Common myeloid progenitor, CD34-positive (primary cell): ENCODE measurements at regions not wholly inside any gene's neighbourhood (a gene's known extent, or its start where the extent isn't known, plus 50 kb on each side); places are given as distances from the start of the nearest gene placed in this dataset.

Experiments
- CTCF ChIA-PET: fragments of 350-600 bp; sonication (Branson Sonifier 250); formaldehyde crosslinking; loops from one replicate; lab custom pipeline; 2021; ENCODE audit warnings: antibody characterized with exemption; lab: Charles Lee
- POLR2A ChIA-PET: fragments of 350-600 bp; sonication (Branson Sonifier 250); formaldehyde crosslinking; loops from one replicate; lab custom pipeline; 2021; ENCODE audit warnings: antibody characterized with exemption; lab: Charles Lee
- DNase-seq, 3 donors: peaks; one replicate each; pipeline versions ENCODE4 v3.0.0 to v3.0.0-alpha.2; 2013
- H3K27ac ChIP-seq, 2 experiments: 1 replicate in 1 of 2; 2 replicates in 1 of 2; pipeline ENCODE4 v1.7.0; 2013; ENCODE audit warnings: inconsistent platforms in 2 of 2, low read length in 2 of 2, mild to moderate bottlenecking in 2 of 2, low read depth in 1 of 2, moderate library complexity in 1 of 2; ENCODE audit not compliant: severe bottlenecking in 2 of 2, insufficient read depth in 1 of 2, poor library complexity in 1 of 2
- H3K27me3 ChIP-seq, 5 experiments: replicated peaks in 2 of 5; 1 replicate in 3 of 5; 2 replicates in 2 of 5; pipeline versions ENCODE4 v1.6.1 to v1.7.0; 2013; ENCODE audit warnings: low read length in 4 of 5, mild to moderate bottlenecking in 2 of 5, moderate library complexity in 2 of 5, inconsistent platforms in 1 of 5; ENCODE audit not compliant: insufficient read depth in 5 of 5, control insufficient read depth in 4 of 5
- H3K36me3 ChIP-seq, 4 experiments: 1 replicate in 2 of 4; 2 replicates in 2 of 4; pipeline versions ENCODE4 v1.6.1 to v1.7.0; 2013; ENCODE audit warnings: low read length in 3 of 4, control low read depth in 1 of 4, mild to moderate bottlenecking in 1 of 4; ENCODE audit not compliant: control insufficient read depth in 4 of 4, insufficient read depth in 4 of 4
- H3K4me1 ChIP-seq, 4 experiments: 1 replicate in 3 of 4; 2 replicates in 1 of 4; pipeline versions ENCODE4 v1.6.1 to v1.7.1; 2013; ENCODE audit warnings: low read length in 3 of 4, mild to moderate bottlenecking in 3 of 4, control low read depth in 1 of 4, inconsistent platforms in 1 of 4, moderate library complexity in 1 of 4; ENCODE audit not compliant: control insufficient read depth in 4 of 4, insufficient read depth in 4 of 4; ENCODE audit errors: control extremely low read depth in 1 of 4
- H3K4me3 ChIP-seq, 7 experiments: 1 replicate in 4 of 7; 2 replicates in 3 of 7; pipeline versions ENCODE4 v1.5.1 to v1.7.0; 2013; ENCODE audit warnings: mild to moderate bottlenecking in 7 of 7, low read length in 6 of 7, moderate library complexity in 6 of 7, inconsistent platforms in 2 of 7, low read depth in 2 of 7, control low read depth in 1 of 7; ENCODE audit not compliant: insufficient read depth in 4 of 7, control insufficient read depth in 1 of 7; ENCODE audit errors: extremely low read depth in 1 of 7
- H3K9me3 ChIP-seq, 5 experiments: 1 replicate in 4 of 5; 2 replicates in 1 of 5; pipeline versions ENCODE4 v1.6.1 to v1.7.1; 2013; ENCODE audit warnings: low read length in 4 of 5, mild to moderate bottlenecking in 2 of 5, inconsistent platforms in 1 of 5, low read depth in 1 of 5, moderate library complexity in 1 of 5; ENCODE audit not compliant: control insufficient read depth in 4 of 5, insufficient read depth in 2 of 5; ENCODE audit errors: control extremely low read depth in 1 of 5
- WGBS: methylation state at CpG from one replicate; pipeline ENCODE4 v1.1.5; 2013; ENCODE audit not compliant: insufficient coverage; 5-methylcytosine and 5-hydroxymethylcytosine counted together

- 100% methylated on average over 3 of the region's 3 CpGs for WGBS
- Histone ChIP-seq H3K27me3 (no peaks in the 10 kb centered on the region), H3K4me1 (peaks cover 16 to 37% (median 30%) of the 10 kb centered on the region in 4 experiments), H3K4me3 (no peak overlapping the region), H3K27ac (no peak overlapping the region), H3K36me3 (no peaks in the 10 kb centered on the region), H3K9me3 (no peaks in the 10 kb centered on the region)
- ChIA-PET POLR2A (no interaction called here), CTCF (interaction anchor here (1.0 to 1.9 kb wide), 4 partner anchors 9 to 258 kb away, joined by 3 to 8 read pairs (median 3); no protein-coding TSS in a partner anchor)
- no peak for DNase-seq
Observed at GRCh38 chr2:37551783-37552182, 119.7 kb downstream of the CDC42EP3 start.

- ChIA-PET POLR2A (no interaction called here), CTCF (interaction anchor here (1.1 to 1.9 kb wide), 3 partner anchors 9 to 258 kb away, joined by 3 to 8 read pairs (median 3); no protein-coding TSS in a partner anchor)
- Histone ChIP-seq H3K9me3 (no peaks in the 10 kb centered on the region), H3K27me3 (no peaks in the 10 kb centered on the region), H3K36me3 (no peaks in the 10 kb centered on the region), H3K4me3 (no peak overlapping the region), H3K4me1 (peaks cover 16 to 37% (median 30%) of the 10 kb centered on the region in 4 experiments), H3K27ac (no peak overlapping the region)
- 95% methylated on average over 2 of the region's 2 CpGs for WGBS
- DNase-seq: no peak
Observed at GRCh38 chr2:37552339-37552738, 119.1 kb downstream of the CDC42EP3 start.

GRCh38 chr2:37553411-37554154 lies 117.9 kb downstream of the CDC42EP3 start:
- Histone ChIP-seq H3K4me1 (peaks cover 16 to 37% (median 30%) of the 10 kb centered on the region in 4 experiments), H3K27me3 (no peaks in the 10 kb centered on the region), H3K27ac (peak overlapping the region in 1 of 2 experiments; percentile 49), H3K4me3 (peak overlapping the region in 2 of 7 experiments; percentile 12 to 19), H3K36me3 (no peaks in the 10 kb centered on the region), H3K9me3 (peaks cover 0 to 4% (median under 1%) of the 10 kb centered on the region in 5 experiments)
- no peak for DNase-seq
- ChIA-PET POLR2A (no interaction called here), CTCF (interaction anchor here (1.0 to 1.5 kb wide), 3 partner anchors 8 to 278 kb away, joined by 3 to 6 read pairs (median 5); no protein-coding TSS in a partner anchor)
- no CpG with 5 or more reads among the region's 5 CpGs for WGBS

- ChIA-PET CTCF (interaction anchor here (1.0 to 1.5 kb wide), 3 partner anchors 8 to 278 kb away, joined by 3 to 6 read pairs (median 5); no protein-coding TSS in a partner anchor), POLR2A (no interaction called here)
- no peaks in the 10 kb centered on the region for H3K27me3 ChIP-seq
- no peaks in the 10 kb centered on the region for H3K36me3 ChIP-seq
- peaks cover 16 to 40% (median 32%) of the 10 kb centered on the region in 4 experiments for H3K4me1 ChIP-seq
- H3K27ac ChIP-seq: peak overlapping the region in 1 of 2 experiments; percentile 49
- DNase-seq: peak; percentile 51 to 82 (median 68)
- H3K9me3 ChIP-seq: peaks cover 0 to 4% (median 2%) of the 10 kb centered on the region in 5 experiments
- no CpG with 5 or more reads among the region's 2 CpGs for WGBS
- H3K4me3 ChIP-seq: peak overlapping the region in 2 of 7 experiments; percentile 12 to 19
Observed at GRCh38 chr2:37554155-37554510, 117.3 kb downstream of the CDC42EP3 start.

- Histone ChIP-seq H3K27ac (peak overlapping the region in 1 of 2 experiments; percentile 49), H3K4me3 (no peak overlapping the region)
- POLR2A ChIA-PET: no interaction called here
Observed at GRCh38 chr2:37554687-37555086, 116.8 kb downstream of the CDC42EP3 start.

GRCh38 chr2:37555457-37555856 lies 116.0 kb downstream of the CDC42EP3 start:
- peaks cover 16 to 37% (median 30%) of the 10 kb centered on the region in 4 experiments for H3K4me1 ChIP-seq
- DNase-seq: peak; percentile 46 to 91 (median 86)
- peaks cover 0 to 4% (median 2%) of the 10 kb centered on the region in 5 experiments for H3K9me3 ChIP-seq
- ChIA-PET CTCF (interaction anchor here (1.5 kb wide), 1 partner anchor 10 kb away, joined by 6 read pairs; no protein-coding TSS in a partner anchor), POLR2A (no interaction called here)
- no peaks in the 10 kb centered on the region for H3K36me3 ChIP-seq
- H3K4me3 ChIP-seq: no peak overlapping the region
- 6% methylated on average over 4 of the region's 5 CpGs for WGBS
- H3K27ac ChIP-seq: peak overlapping the region in 1 of 2 experiments; percentile 49
- H3K27me3 ChIP-seq: no peaks in the 10 kb centered on the region

More at GRCh38 chr2:37554687-37555086, 116.8 kb downstream of the CDC42EP3 start:
- CTCF ChIA-PET: interaction anchor here (1.0 to 1.5 kb wide), 2 partner anchors 9 kb away, joined by 3 to 6 read pairs; no protein-coding TSS in a partner anchor
- WGBS: 73% methylated on average over 1 of the region's 2 CpGs
- peaks cover 0 to 4% (median 2%) of the 10 kb centered on the region in 5 experiments for H3K9me3 ChIP-seq
- DNase-seq: peak in 1 of 3 donors; percentile 23
- no peaks in the 10 kb centered on the region for H3K36me3 ChIP-seq
- no peaks in the 10 kb centered on the region for H3K27me3 ChIP-seq
- peaks cover 16 to 44% (median 32%) of the 10 kb centered on the region in 4 experiments for H3K4me1 ChIP-seq
